Retina (tissue), 1 donor: ENCODE measurements at regions not wholly inside any gene's neighbourhood (a gene's known extent, or its start where the extent isn't known, plus 50 kb on each side); places are given as distances from the start of the nearest gene placed in this dataset.
"Not testable (repeated sequence)": the region's sequence is repeated elsewhere in the genome, so short reads cannot be mapped to it uniquely, and the experiment has no call there.

Experiments
- DNase-seq: peaks from one replicate; pipeline ENCODE4 v3.0.0-alpha.2; 2016

DNA sequence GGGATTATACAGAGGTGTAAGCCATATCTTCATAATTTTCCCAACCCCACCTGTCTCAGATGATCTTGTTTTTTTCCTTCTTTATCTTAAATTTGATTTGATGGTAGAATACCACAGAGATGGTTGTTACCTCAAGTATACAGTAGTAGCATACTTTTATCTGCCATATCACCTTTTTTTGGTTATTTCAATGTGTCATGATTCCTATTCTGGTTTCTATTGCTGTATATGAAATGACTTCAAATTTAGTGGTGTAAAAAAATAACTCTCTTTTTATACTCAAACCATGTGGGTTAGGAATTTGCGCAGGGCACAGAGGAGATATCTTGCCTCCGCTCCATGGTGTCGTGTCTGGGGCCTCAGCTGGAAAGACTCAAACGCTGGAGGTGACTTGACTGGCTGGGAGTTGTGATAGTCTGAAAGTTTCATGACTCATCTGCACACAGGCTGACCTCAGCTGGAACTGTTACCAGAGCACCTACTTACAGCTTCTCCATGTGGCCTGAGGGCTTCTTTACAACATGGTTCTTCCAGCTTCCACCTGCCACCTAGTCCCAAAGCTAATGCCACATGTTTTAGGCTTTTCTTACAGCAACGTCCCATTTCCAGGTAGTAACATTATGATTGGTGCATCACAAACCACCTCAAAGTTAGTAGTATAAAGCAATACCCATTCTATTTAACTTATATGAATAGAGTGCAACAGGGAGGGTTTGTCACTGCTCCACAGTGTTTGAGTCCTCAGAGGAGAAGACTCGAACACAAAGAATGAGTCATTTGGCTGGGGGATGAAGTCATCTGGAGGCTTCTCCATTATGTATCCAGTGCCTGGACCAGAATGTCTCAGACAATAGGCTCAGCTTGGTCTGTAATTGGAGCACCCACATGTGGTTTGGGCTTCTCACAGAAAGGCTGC, 82.3 kb upstream of the XPO1 start:
- no peak for DNase-seq

DNA sequence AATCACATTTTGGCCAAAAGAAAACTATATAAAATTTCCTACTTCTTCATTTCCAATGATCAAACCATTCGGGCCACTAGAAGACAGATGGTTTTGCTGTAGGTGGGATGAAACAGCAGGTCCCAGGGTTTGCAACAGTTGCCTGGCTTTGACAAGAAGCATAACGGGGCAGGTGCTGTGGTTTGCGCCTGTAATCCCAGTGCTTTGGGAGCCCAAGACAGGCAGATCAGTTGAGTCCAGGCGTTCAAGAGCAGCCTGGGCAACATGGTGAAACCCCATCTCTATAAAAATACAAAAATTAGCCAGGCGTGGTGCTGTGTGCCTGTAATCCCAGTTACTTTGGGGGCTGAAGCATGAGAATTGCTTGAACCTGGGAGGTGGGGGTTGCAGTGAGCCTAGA, 81.4 kb upstream of the XPO1 start:
- no peak for DNase-seq

GRCh38 chr2:61617610-61618009, 79.5 kb upstream of the XPO1 start:
- DNase-seq: no peak

- no peak for DNase-seq
Observed at GRCh38 chr2:61605245-61605644, 67.1 kb upstream of the XPO1 start.

DNA sequence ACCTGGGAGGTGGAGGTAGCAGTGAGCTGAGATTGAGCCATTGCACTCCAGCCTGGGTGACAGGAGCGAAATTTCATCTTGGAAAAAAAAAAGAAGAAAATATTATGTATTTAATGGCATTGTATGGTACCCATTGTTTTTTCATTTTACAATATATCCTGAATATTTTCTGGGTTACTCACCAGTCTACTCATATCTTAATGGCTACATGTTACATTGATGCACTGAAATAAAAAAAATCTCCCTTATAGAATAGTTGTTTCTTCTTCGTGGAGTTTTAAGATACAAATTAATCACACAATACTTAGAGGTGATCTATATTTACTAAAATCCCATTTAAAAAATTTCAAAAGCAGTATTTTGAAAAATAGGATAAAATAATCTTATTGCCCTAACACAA, 66.3 kb upstream of the XPO1 start:
- DNase-seq: no peak

- DNase-seq: not testable (repeated sequence)
Observed at GRCh38 chr2:61598515-61599156, 60.5 kb upstream of the XPO1 start.

GRCh38 chr2:61597300-61598289, 59.4 kb upstream of the XPO1 start:
- no peak for DNase-seq

DNA sequence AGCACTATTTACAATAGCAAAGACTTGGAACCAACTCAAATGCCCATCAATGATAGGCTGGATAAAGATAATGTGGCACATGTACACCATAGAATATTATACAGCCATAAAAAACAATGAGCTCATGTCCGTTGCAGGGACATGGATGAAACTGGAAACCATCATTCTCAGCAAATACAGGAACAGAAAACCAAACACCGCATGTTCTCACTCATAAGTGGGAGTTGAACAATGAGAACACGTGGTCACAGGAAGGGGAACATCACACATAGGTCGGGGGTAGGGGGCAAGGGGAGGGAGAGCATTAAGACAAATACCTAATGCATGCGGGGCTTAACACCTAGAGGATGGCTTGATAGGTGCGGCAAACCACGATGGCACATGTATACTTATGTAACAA, 56.0 kb upstream of the XPO1 start:
- not testable (repeated sequence) for DNase-seq

- DNase-seq: not testable (repeated sequence)
Observed at GRCh38 chr2:61593648-61594047, 55.5 kb upstream of the XPO1 start.

DNA sequence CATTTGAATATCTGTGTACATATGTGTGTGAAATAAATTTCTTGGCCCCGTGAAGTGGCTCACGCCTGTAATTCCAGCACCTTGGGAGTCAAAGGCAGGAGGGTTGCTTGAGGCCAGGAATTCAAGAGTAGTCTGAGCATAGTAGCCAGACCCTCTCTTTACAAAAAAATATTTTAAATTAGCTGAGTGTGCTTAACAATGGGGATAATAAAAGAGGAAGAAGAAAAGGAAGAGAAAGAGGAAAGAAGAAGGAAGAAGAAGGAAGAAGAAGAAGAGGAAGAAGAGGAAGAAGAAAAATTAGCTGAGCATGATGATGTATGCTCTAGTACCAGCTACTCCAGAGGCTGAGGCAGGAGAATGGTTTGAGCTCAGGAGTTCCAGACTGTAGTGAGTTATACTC, 52.1 kb upstream of the XPO1 start:
- no peak for DNase-seq

- no peak for DNase-seq
Observed at GRCh38 chr2:61588566-61588965, 50.4 kb upstream of the XPO1 start.
